Ectodermal cell (in vitro differentiated cells): ENCODE measurements at regions not wholly inside any gene's neighbourhood (a gene's known extent, or its start where the extent isn't known, plus 50 kb on each side); places are given as distances from the start of the nearest gene placed in this dataset.

Experiments
- H3K27ac ChIP-seq: 2 replicates; pipeline ENCODE4 v1.7.0; 2013; ENCODE audit warnings: mild to moderate bottlenecking, low read depth, low read length; ENCODE audit not compliant: insufficient read depth, poor library complexity, severe bottlenecking
- H3K27me3 ChIP-seq: 2 replicates; pipeline ENCODE4 v1.7.0; 2013; ENCODE audit warnings: mild to moderate bottlenecking, low read length; ENCODE audit not compliant: insufficient read depth, control insufficient read depth, poor library complexity, severe bottlenecking
- H3K36me3 ChIP-seq: one replicate; pipeline ENCODE4 v1.7.0; 2013; ENCODE audit warnings: low read length; ENCODE audit not compliant: control insufficient read depth, insufficient read depth
- H3K4me1 ChIP-seq: one replicate; pipeline ENCODE4 v1.7.0; 2013; ENCODE audit warnings: low read length; ENCODE audit not compliant: control insufficient read depth, insufficient read depth
- H3K4me3 ChIP-seq: 2 replicates; pipeline ENCODE4 v1.7.0; 2013; ENCODE audit warnings: low read depth, low read length, control low read depth; ENCODE audit not compliant: insufficient read depth
- H3K9me3 ChIP-seq: 2 replicates; pipeline ENCODE4 v1.7.0; 2013; ENCODE audit warnings: mild to moderate bottlenecking, low read length, moderate library complexity; ENCODE audit not compliant: control insufficient read depth
- WGBS, 2 experiments: methylation state at CpG; one replicate each; pipeline ENCODE4 v1.1.7; 2013; ENCODE audit warnings: missing lambda C conversion rate in 2 of 2; 5-methylcytosine and 5-hydroxymethylcytosine counted together

- 90 to 96% methylated on average over 3 to 5 of the region's 5 CpGs for WGBS, 2 experiments
- Histone ChIP-seq H3K9me3 (no peaks in the 10 kb centered on the region), H3K27me3 (no peaks in the 10 kb centered on the region), H3K4me3 (no peak overlapping the region), H3K4me1 (peaks cover 32% of the 10 kb centered on the region), H3K36me3 (no peaks in the 10 kb centered on the region), H3K27ac (no peak overlapping the region)
Observed at GRCh38 chr18:10399465-10399864, 55.0 kb upstream of the APCDD1 start.

- 92 to 93% methylated on average over 9 to 11 of the region's 11 CpGs for WGBS, 2 experiments
- no peaks in the 10 kb centered on the region for H3K9me3 ChIP-seq
- no peaks in the 10 kb centered on the region for H3K36me3 ChIP-seq
- no peaks in the 10 kb centered on the region for H3K27me3 ChIP-seq
- no peak overlapping the region for H3K27ac ChIP-seq
- no peak overlapping the region for H3K4me3 ChIP-seq
- peaks cover 39% of the 10 kb centered on the region for H3K4me1 ChIP-seq
Observed at GRCh38 chr18:10400534-10401307, 53.7 kb upstream of the APCDD1 start.

GRCh38 chr18:10401521-10401920 is 52.9 kb upstream of the APCDD1 start:
- no peaks in the 10 kb centered on the region for H3K36me3 ChIP-seq
- 38 to 40% methylated on average over 3 to 4 of the region's 5 CpGs for WGBS, 2 experiments
- H3K9me3 ChIP-seq, result no peaks in the 10 kb centered on the region
- no peak overlapping the region for H3K27ac ChIP-seq
- peaks cover 46% of the 10 kb centered on the region for H3K4me1 ChIP-seq
- H3K4me3 ChIP-seq, result no peak overlapping the region
- H3K27me3 ChIP-seq, result no peaks in the 10 kb centered on the region

GRCh38 chr18:10401930-10402329 is 52.5 kb upstream of the APCDD1 start:
- Histone ChIP-seq H3K4me1 (peaks cover 51% of the 10 kb centered on the region), H3K27me3 (no peaks in the 10 kb centered on the region), H3K4me3 (no peak overlapping the region), H3K9me3 (no peaks in the 10 kb centered on the region), H3K36me3 (no peaks in the 10 kb centered on the region), H3K27ac (no peak overlapping the region)
- 70 to 77% methylated on average over 5 to 6 of the region's 6 CpGs for WGBS, 2 experiments

GRCh38 chr18:10402871-10403559 is 51.4 kb upstream of the APCDD1 start:
- H3K27ac ChIP-seq, result peak overlapping the region; percentile 1
- peaks cover 51% of the 10 kb centered on the region for H3K4me1 ChIP-seq
- H3K27me3 ChIP-seq, result no peaks in the 10 kb centered on the region
- 86 to 90% methylated on average over 7 to 8 of the region's 8 CpGs for WGBS, 2 experiments
- H3K36me3 ChIP-seq, result no peaks in the 10 kb centered on the region
- H3K9me3 ChIP-seq, result no peaks in the 10 kb centered on the region
- no peak overlapping the region for H3K4me3 ChIP-seq

GRCh38 chr18:10403708-10404107 is 50.7 kb upstream of the APCDD1 start:
- Histone ChIP-seq H3K27ac (peak overlapping the region; percentile 83), H3K4me3 (no peak overlapping the region), H3K36me3 (no peaks in the 10 kb centered on the region), H3K4me1 (peaks cover 48% of the 10 kb centered on the region), H3K9me3 (no peaks in the 10 kb centered on the region), H3K27me3 (no peaks in the 10 kb centered on the region)
- 74 to 76% methylated on average over 11 of the region's 11 CpGs for WGBS, 2 experiments

- WGBS, 2 experiments, result 51 to 52% methylated on average over 9 of the region's 9 CpGs
- Histone ChIP-seq H3K27me3 (no peaks in the 10 kb centered on the region), H3K36me3 (no peaks in the 10 kb centered on the region), H3K4me1 (peaks cover 47% of the 10 kb centered on the region), H3K4me3 (no peak overlapping the region), H3K27ac (peak overlapping the region; percentile 83), H3K9me3 (no peaks in the 10 kb centered on the region)
Observed at GRCh38 chr18:10404168-10404567, 50.3 kb upstream of the APCDD1 start.
